WTC11 (cell line): ENCODE measurements at regions not wholly inside any gene's neighbourhood (a gene's known extent, or its start where the extent isn't known, plus 50 kb on each side); places are given as distances from the start of the nearest gene placed in this dataset.
A peak's percentile ranks its signal among the peaks of the same experiment; 100 is the strongest.

ENCODE experiments used
- ATAC-seq: fragments of 200-7000 bp; cut with Tn5 transposase; 2 replicates; pipeline ENCODE4 v1.10.0; 2021; ENCODE audit warnings: mild to moderate bottlenecking, moderate library complexity
- CTCF ChIA-PET: fragments of 300-600 bp; sonication (Branson Sonifier 250); formaldehyde crosslinking; loops from one replicate; lab custom pipeline; 2021; ENCODE audit warnings: antibody characterized with exemption; lab: Charles Lee
- POLR2A ChIA-PET: fragments of 350-600 bp; sonication (Branson Sonifier 250); formaldehyde crosslinking; loops from one replicate; lab custom pipeline; 2021; ENCODE audit warnings: antibody characterized with exemption; lab: Charles Lee
- DNase-seq: peaks from one replicate; pipeline ENCODE4 v3.0.0; 2021; ENCODE audit warnings: low spot score
- H3K27ac Mint-ChIP-seq: 2 replicates; pipeline ENCODE4 v1.8.0; 2021; ENCODE audit warnings: mixed read lengths
- H3K27me3 Mint-ChIP-seq: 2 replicates; pipeline ENCODE4 v1.8.0; 2021; ENCODE audit warnings: low read depth, mild to moderate bottlenecking, moderate library complexity, mixed read lengths
- H3K36me3 Mint-ChIP-seq: 2 replicates; pipeline ENCODE4 v1.8.0; 2021; ENCODE audit warnings: mixed read lengths
- H3K4me1 Mint-ChIP-seq: 2 replicates; pipeline ENCODE4 v1.8.0; 2022; ENCODE audit warnings: mixed read lengths
- H3K4me3 Mint-ChIP-seq: 2 replicates; pipeline ENCODE4 v1.8.0; 2021; ENCODE audit warnings: mild to moderate bottlenecking, moderate library complexity, mixed read lengths
- H3K9me3 Mint-ChIP-seq: 2 replicates; pipeline ENCODE4 v1.8.0; 2021; ENCODE audit warnings: mixed read lengths
- CREM ChIP-seq: sonication (generic); formaldehyde crosslinking; IDR thresholded peaks from 2 replicates; pipeline ENCODE4 v1.8.1; 2022; ENCODE audit warnings: mild to moderate bottlenecking, missing genetic modification reagents, moderate library complexity
- GABPB1 ChIP-seq: sonication (generic); formaldehyde crosslinking; IDR thresholded peaks from 2 replicates; pipeline ENCODE4 v1.8.1; 2023; ENCODE audit warnings: mild to moderate bottlenecking, missing genetic modification reagents
- JAZF1 ChIP-seq: fragments of 250-450 bp; sonication (Bioruptor Pico); IDR thresholded peaks from 2 replicates; pipeline ENCODE4 v1.9.0; 2021; ENCODE audit warnings: moderate library complexity, mild to moderate bottlenecking, inconsistent platforms
- RELA ChIP-seq: sonication (generic); formaldehyde crosslinking; IDR thresholded peaks from 2 replicates; pipeline ENCODE4 v1.8.1; 2022; ENCODE audit warnings: missing genetic modification reagents, mild to moderate bottlenecking, borderline replicate concordance
- SMAD3 ChIP-seq: sonication (generic); formaldehyde crosslinking; IDR thresholded peaks from 2 replicates; pipeline ENCODE4 v1.8.0; 2022; ENCODE audit warnings: missing genetic modification reagents, mild to moderate bottlenecking, borderline replicate concordance
- ZNF138 ChIP-seq: sonication (generic); formaldehyde crosslinking; conservative IDR thresholded peaks from 2 replicates; pipeline ENCODE4 v1.8.1; 2022; ENCODE audit warnings: mild to moderate bottlenecking, moderate library complexity, missing genetic modification reagents
- TF ChIP-seq, protein P1 (sequence below): fragments of 250-450 bp; sonication (Bioruptor Pico); IDR thresholded peaks from 2 replicates; pipeline ENCODE4 v1.8.0; 2021; ENCODE audit warnings: mild to moderate bottlenecking
- TF ChIP-seq, protein P2 (sequence below): fragments of 200-600 bp; IDR thresholded peaks from 2 replicates; pipeline ENCODE4 v1.8.0; 2022; ENCODE audit warnings: antibody characterized with exemption
- TF ChIP-seq, protein P3 (sequence below): fragments of 250-450 bp; sonication (Bioruptor Pico); IDR thresholded peaks from 2 replicates; pipeline ENCODE4 v1.9.0; 2021; ENCODE audit warnings: mild to moderate bottlenecking
- TF ChIP-seq, protein P4 (sequence below): sonication (generic); formaldehyde crosslinking; IDR thresholded peaks from 2 replicates; pipeline ENCODE4 v1.8.1; 2023; ENCODE audit warnings: mild to moderate bottlenecking, missing genetic modification reagents, borderline replicate concordance

DNA sequence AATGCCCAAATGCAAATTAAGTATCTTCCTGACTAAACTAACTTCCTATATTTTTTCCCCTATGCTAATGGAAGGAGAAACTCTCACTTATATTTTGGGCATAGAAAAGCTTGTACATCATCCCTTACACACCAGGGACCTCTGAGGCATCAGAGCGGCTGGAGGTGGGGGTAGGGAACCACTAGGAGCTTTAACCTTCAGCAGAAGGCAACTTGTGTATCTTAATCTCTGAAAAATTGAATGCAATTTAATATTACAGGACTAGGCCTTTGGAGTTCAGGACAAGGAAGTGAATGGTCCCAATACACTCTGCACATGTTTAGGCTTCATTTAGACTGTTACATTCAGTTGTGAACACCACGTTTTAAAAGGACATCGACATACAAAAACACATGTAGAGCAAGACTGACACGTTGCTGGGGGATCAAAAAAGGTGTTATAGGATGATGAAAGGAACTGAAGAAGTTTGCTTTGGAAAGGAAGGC lies 85.9 kb downstream of the NAV1 start:
- Mint-ChIP-seq H3K4me3 (no peak overlapping the region), H3K4me1 (peaks cover 16% of the 10 kb centered on the region), H3K27me3 (peaks cover 5% of the 10 kb centered on the region; the same call in 1 of the 2 replicates), H3K36me3 (no peaks in the 10 kb centered on the region), H3K9me3 (no peaks in the 10 kb centered on the region), H3K27ac (no peak overlapping the region)
- ChIA-PET POLR2A (no interaction called here), CTCF (interaction anchor here (1.2 to 2.2 kb wide), 2 partner anchors 10 to 65 kb away, joined by 3 to 5 read pairs; no protein-coding TSS in a partner anchor)
- ATAC-seq (no peak), DNase-seq (no peak)
- TF ChIP-seq SMAD3 (CRISPR knock-in tag) (no peak), ZNF138 (no peak)

DNA sequence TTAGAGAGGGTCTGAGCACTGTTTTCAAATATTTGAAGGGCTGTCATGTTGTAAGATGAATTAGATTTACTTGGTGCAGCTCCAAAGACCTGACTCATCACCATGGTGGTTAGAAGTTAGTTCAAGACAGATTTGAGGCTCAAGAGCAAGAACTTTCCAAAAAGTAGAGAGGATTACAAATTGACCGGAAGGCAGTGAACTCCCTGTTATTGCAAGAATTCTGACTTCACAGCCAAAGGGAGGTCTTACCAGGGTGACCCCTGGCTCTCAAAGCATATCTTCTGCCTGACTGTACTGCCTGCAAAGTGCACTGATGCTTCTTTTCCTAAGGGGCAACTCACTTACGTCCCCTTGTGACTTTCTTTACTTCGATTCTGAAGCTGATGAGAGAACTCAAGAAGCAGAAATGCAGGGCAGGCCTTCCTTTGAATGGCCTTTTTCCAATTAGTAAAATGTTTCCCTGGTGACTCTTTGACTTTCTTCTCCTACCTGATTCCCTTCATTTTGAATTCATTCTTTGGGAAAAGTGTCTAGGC lies 86.4 kb downstream of the NAV1 start:
- no peaks in the 10 kb centered on the region for H3K36me3 Mint-ChIP-seq
- peaks cover 20% of the 10 kb centered on the region for H3K4me1 Mint-ChIP-seq
- ChIA-PET CTCF (interaction anchor here (1.2 to 2.2 kb wide), 4 partner anchors 11 to 168 kb away, joined by 3 to 5 read pairs (median 4); no protein-coding TSS in a partner anchor), POLR2A (no interaction called here)
- H3K27ac Mint-ChIP-seq, result no peak overlapping the region
- DNase-seq, result no peak
- no peak for ATAC-seq
- H3K27me3 Mint-ChIP-seq, result peaks cover 5% of the 10 kb centered on the region; the same call in 1 of the 2 replicates
- H3K4me3 Mint-ChIP-seq, result no peak overlapping the region
- no peaks in the 10 kb centered on the region for H3K9me3 Mint-ChIP-seq
- TF ChIP-seq, protein P1, sequence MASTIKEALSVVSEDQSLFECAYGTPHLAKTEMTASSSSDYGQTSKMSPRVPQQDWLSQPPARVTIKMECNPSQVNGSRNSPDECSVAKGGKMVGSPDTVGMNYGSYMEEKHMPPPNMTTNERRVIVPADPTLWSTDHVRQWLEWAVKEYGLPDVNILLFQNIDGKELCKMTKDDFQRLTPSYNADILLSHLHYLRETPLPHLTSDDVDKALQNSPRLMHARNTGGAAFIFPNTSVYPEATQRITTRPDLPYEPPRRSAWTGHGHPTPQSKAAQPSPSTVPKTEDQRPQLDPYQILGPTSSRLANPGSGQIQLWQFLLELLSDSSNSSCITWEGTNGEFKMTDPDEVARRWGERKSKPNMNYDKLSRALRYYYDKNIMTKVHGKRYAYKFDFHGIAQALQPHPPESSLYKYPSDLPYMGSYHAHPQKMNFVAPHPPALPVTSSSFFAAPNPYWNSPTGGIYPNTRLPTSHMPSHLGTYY (CRISPR knock-in tag), result no peak
- no peak for TF ChIP-seq CREM (CRISPR knock-in tag)

DNA sequence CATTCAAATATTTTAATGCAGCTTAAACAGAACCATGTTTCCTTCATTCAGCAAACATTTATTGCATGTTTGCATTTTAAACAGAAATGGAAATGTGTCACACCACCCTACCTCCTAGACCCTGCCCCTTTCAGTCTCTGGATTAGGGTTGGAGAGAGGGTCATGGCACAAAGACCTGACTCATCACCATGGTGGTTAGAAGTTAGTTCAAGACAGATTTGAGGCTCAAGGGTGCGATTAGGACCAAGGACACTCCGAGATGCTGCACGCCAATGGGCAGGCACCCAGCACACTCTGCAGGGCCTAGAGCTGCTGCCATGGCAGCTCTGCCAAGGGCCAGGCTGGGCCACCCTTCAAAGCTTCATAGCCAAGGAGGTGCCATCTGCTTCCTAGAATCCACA lies 86.9 kb downstream of the NAV1 start:
- H3K27me3 Mint-ChIP-seq, result peaks cover 5% of the 10 kb centered on the region; the same call in 1 of the 2 replicates
- POLR2A ChIA-PET, result no interaction called here
- no peak overlapping the region for H3K4me3 Mint-ChIP-seq
- no peaks in the 10 kb centered on the region for H3K36me3 Mint-ChIP-seq
- TF ChIP-seq JAZF1 (CRISPR knock-in tag) (no peak), RELA (CRISPR knock-in tag) (no peak)
- TF ChIP-seq, protein P2, sequence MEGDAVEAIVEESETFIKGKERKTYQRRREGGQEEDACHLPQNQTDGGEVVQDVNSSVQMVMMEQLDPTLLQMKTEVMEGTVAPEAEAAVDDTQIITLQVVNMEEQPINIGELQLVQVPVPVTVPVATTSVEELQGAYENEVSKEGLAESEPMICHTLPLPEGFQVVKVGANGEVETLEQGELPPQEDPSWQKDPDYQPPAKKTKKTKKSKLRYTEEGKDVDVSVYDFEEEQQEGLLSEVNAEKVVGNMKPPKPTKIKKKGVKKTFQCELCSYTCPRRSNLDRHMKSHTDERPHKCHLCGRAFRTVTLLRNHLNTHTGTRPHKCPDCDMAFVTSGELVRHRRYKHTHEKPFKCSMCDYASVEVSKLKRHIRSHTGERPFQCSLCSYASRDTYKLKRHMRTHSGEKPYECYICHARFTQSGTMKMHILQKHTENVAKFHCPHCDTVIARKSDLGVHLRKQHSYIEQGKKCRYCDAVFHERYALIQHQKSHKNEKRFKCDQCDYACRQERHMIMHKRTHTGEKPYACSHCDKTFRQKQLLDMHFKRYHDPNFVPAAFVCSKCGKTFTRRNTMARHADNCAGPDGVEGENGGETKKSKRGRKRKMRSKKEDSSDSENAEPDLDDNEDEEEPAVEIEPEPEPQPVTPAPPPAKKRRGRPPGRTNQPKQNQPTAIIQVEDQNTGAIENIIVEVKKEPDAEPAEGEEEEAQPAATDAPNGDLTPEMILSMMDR, result no peak
- TF ChIP-seq, protein P3, sequence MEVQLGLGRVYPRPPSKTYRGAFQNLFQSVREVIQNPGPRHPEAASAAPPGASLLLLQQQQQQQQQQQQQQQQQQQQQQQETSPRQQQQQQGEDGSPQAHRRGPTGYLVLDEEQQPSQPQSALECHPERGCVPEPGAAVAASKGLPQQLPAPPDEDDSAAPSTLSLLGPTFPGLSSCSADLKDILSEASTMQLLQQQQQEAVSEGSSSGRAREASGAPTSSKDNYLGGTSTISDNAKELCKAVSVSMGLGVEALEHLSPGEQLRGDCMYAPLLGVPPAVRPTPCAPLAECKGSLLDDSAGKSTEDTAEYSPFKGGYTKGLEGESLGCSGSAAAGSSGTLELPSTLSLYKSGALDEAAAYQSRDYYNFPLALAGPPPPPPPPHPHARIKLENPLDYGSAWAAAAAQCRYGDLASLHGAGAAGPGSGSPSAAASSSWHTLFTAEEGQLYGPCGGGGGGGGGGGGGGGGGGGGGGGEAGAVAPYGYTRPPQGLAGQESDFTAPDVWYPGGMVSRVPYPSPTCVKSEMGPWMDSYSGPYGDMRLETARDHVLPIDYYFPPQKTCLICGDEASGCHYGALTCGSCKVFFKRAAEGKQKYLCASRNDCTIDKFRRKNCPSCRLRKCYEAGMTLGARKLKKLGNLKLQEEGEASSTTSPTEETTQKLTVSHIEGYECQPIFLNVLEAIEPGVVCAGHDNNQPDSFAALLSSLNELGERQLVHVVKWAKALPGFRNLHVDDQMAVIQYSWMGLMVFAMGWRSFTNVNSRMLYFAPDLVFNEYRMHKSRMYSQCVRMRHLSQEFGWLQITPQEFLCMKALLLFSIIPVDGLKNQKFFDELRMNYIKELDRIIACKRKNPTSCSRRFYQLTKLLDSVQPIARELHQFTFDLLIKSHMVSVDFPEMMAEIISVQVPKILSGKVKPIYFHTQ (CRISPR knock-in tag), result no peak
- TF ChIP-seq, all 79 proteins: peak for 0
- H3K9me3 Mint-ChIP-seq, result no peaks in the 10 kb centered on the region
- peaks cover 26% of the 10 kb centered on the region for H3K4me1 Mint-ChIP-seq
- CTCF ChIA-PET, result interaction anchor here (1.3 to 1.8 kb wide), 2 partner anchors 95 to 167 kb away, joined by 3 to 5 read pairs; no protein-coding TSS in a partner anchor
- no peak overlapping the region for H3K27ac Mint-ChIP-seq
- ATAC-seq (no peak), DNase-seq (no peak)

DNA sequence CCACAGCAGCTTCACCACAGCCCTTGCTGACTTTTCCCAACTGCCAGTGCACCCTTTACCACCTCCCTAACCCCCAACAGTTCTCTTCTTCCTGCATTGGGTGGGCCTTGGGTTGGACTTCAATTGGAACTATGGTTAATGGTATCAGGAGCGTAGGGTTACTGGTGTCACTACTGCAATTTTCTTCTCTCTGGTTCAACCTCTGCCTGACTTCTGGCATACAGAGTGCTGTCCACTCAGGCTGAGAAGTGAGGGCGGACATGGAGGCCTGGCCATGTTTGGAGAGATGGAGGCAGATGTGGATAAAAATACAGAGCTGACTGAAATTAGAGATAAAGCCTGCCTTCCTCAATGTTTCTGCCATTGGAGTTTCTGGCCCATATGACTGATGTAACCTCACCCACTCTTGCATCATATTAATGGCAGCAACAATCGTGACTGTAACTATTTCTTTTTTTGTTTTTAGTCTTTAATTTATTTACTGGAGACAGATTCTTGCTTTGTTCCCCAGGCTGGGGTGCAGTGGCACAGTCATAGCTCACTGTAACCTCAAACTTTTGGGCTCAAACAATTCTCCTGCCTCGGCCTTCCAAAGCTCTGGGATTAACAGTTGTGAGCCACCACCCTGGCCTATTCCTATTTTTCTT lies 87.8 kb downstream of the NAV1 start:
- POLR2A ChIA-PET, result no interaction called here
- peaks cover 5% of the 10 kb centered on the region; the same call in 1 of the 2 replicates for H3K27me3 Mint-ChIP-seq
- no peaks in the 10 kb centered on the region for H3K9me3 Mint-ChIP-seq
- CTCF ChIA-PET, result interaction anchor here (1.3 to 1.8 kb wide), 2 partner anchors 96 to 166 kb away, joined by 3 to 5 read pairs; no protein-coding TSS in a partner anchor
- no peak for DNase-seq
- H3K4me1 Mint-ChIP-seq, result peaks cover 28% of the 10 kb centered on the region
- peak; percentile 85 for TF ChIP-seq GABPB1 (CRISPR knock-in tag)
- TF ChIP-seq, protein P4, sequence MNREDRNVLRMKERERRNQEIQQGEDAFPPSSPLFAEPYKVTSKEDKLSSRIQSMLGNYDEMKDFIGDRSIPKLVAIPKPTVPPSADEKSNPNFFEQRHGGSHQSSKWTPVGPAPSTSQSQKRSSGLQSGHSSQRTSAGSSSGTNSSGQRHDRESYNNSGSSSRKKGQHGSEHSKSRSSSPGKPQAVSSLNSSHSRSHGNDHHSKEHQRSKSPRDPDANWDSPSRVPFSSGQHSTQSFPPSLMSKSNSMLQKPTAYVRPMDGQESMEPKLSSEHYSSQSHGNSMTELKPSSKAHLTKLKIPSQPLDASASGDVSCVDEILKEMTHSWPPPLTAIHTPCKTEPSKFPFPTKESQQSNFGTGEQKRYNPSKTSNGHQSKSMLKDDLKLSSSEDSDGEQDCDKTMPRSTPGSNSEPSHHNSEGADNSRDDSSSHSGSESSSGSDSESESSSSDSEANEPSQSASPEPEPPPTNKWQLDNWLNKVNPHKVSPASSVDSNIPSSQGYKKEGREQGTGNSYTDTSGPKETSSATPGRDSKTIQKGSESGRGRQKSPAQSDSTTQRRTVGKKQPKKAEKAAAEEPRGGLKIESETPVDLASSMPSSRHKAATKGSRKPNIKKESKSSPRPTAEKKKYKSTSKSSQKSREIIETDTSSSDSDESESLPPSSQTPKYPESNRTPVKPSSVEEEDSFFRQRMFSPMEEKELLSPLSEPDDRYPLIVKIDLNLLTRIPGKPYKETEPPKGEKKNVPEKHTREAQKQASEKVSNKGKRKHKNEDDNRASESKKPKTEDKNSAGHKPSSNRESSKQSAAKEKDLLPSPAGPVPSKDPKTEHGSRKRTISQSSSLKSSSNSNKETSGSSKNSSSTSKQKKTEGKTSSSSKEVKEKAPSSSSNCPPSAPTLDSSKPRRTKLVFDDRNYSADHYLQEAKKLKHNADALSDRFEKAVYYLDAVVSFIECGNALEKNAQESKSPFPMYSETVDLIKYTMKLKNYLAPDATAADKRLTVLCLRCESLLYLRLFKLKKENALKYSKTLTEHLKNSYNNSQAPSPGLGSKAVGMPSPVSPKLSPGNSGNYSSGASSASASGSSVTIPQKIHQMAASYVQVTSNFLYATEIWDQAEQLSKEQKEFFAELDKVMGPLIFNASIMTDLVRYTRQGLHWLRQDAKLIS (CRISPR knock-in tag), result no peak
- no peak for ATAC-seq
- no peaks in the 10 kb centered on the region for H3K36me3 Mint-ChIP-seq
- no peak overlapping the region for H3K27ac Mint-ChIP-seq
- H3K4me3 Mint-ChIP-seq, result no peak overlapping the region
